ENCODE measurements at regions not wholly inside any gene's neighbourhood (a gene's known extent, or its start where the extent isn't known, plus 50 kb on each side); places are given as distances from the start of the nearest gene placed in this dataset.
"Not testable (repeated sequence)": the region's sequence is repeated elsewhere in the genome, so short reads cannot be mapped to it uniquely, and the experiment has no call there.

GRCh38 chr5:100641833-100642232 is 106.7 kb downstream of the FAM174A start:
- no peak for DNase-seq (ENCODE audit: low read depth in 2 of 2)

- DNase-seq (ENCODE audit: low read depth in 2 of 2) = peak in 1 of 2 donors; percentile 43
Measured at GRCh38 chr5:100643473-100643872, 108.3 kb downstream of the FAM174A start.

GRCh38 chr5:100644185-100644584 is 109.0 kb downstream of the FAM174A start:
- DNase-seq (ENCODE audit: low read depth in 2 of 2) = no peak

- DNase-seq (ENCODE audit: low read depth in 2 of 2) = no peak
Measured at GRCh38 chr5:100644776-100645175, 109.6 kb downstream of the FAM174A start.

- no peak for DNase-seq (ENCODE audit: low read depth in 2 of 2)
Measured at GRCh38 chr5:100646011-100646410, 110.8 kb downstream of the FAM174A start.

DNA sequence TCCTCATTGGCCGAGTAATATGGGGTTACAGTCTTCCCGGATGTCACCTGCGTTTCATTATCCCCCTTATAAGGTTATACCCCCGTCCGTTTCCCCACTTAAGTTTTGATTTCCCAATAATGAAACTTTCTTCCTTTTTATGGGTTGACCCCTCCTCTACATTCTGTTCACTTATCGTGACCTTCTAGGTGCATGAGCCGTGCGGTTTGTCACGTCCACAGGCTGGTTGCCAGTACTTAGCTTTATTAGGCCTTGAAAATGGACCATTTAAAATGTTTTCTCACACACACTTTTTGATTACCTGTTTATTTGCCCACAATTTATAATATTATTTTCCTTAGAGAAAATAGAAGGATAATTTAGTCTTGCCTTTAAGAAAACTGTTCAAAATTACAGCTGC is 111.5 kb downstream of the FAM174A start:
- no peak for DNase-seq (ENCODE audit: low read depth in 2 of 2)

- peak; percentile 5 to 19 for DNase-seq (ENCODE audit: low read depth in 2 of 2)
Measured at GRCh38 chr5:100647461-100648230, 112.5 kb downstream of the FAM174A start.

DNA sequence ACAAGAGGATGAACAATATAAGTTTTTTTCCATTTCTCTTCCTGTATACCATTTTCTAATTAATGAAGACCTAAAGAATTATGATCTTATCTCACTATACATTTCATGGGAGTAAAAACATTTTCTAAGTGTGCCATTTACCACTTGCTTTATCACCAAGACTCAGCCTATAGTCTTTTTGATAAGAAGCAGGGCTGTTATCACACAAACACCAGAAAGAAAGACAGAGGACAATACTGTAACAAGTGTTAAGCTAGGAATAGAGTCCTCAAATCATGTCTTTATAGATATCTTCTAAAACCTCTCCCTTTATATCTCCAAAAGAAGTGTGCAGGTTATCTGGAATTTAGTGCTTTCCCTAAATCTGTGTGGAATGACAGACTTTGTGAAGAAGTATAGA is 119.7 kb downstream of the FAM174A start:
- no peak for DNase-seq (ENCODE audit: low read depth in 2 of 2)

- not testable (repeated sequence) for DNase-seq (ENCODE audit: low read depth in 2 of 2)
Measured at GRCh38 chr5:100656771-100657170, 121.6 kb downstream of the FAM174A start.

DNA sequence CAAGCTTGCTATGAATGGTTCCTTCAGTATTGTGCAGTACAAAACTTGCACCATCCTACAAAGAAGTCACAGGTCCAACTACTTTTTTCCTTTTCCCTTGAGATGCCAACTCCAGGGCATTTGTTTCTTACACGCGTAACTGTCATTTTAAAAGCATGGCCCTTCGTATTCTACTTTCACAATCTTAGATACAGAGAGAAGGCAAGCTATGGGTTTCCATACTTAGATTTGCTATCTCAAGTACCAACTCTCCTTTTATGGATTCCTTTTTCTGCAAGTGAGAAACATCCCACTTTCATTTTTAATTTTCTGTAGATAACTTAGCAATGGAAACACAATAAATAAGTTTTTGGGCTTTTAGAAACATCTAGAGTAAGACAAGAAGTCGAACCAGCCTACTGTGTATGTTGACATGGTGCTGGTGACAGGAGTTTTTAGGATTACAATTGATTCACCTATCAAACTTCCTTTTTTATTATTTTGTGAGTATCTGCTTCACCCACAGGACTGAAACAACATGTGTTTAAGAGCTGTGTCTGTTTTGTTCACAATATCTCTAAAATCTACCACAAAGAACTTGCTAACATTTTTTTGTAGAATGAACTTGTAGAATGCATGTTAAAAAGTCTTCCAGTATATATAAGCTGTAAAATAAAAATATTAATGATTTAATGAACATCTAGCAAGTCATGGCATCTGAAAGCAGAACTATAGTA is 124.1 kb downstream of the FAM174A start:
- no peak for DNase-seq (ENCODE audit: low read depth in 2 of 2)

DNA sequence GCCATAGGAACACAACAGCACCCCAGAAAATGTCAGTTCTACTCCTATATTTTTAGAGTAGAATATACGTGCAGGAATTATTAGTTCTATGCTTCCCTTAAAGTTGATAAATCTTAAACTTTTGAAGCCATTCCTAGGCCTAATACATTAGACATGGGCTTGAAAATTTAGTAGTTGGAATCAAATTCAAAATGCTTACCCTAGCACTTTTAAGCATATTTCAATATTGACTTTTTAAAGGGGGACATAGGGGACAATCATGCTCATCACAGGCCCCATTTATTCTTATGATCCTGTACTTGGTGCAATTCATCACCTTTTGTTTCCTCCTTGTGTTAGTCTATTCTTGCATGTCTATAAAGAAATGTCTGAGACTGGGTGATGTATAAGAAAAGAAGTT is 129.0 kb downstream of the FAM174A start:
- no peak for DNase-seq (ENCODE audit: low read depth in 2 of 2)

DNA sequence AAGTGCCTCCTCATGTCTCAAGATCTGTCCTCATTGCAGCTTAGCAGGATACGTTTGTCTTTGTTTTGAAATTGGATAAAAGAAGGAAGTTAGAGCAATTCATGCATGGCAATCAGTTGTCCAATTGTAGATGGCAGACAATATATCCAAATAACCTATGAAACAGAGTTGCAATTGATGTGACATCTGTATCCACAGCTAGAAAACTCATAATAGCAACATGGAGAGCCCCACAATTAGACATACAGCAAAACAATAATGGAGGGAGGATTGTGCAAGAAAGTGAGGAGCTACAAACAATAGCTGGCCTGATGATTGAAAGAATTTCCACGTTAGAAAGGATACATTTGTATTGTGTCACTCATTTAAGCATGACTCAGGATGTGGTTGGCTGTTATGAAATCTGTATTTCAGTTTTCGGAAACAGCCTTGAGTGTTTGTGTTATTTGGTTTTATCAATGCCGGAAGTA is 132.0 kb downstream of the FAM174A start:
- DNase-seq (ENCODE audit: low read depth in 2 of 2) = peak; percentile 74 to 86

GRCh38 chr5:100668511-100668910 is 133.3 kb downstream of the FAM174A start:
- peak; percentile 12 to 60 for DNase-seq (ENCODE audit: low read depth in 2 of 2)

DNA sequence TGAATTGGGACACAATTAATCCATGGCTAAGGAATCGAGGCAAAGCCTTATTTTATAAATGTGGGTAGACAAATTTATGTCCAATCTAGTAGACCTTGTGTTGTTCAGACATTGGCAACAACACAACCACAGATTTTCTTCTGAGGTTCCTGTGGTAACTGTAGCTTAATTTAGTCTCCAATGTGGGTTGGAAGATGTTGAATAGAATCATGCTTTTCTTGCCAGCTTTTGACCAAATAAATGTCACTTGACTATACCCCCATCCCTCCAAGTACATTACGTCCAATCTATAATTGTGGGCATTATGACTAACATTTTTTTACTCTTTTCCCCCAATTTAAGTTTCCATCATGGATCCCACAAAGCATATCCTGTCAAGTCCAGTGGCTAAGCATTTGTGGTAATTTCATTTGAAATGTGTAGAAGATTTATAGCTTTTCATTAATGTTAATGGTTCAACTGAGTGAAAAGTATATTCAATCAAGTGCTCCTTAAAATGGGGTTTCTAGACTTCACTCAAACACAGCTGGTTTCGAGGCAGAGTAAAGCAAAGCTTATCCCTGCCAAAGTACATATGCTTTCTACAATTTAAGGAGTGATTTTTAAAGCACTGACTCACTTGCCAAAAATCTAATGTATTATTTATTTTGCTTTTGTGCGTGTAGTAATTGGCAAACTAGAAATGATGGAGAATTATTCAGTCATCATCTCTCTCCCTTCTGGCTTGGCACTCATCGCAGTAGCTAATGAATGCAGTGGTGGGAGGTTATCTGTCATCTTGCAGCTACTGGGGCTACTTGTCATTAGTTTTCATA is 141.8 kb downstream of the FAM174A start:
- DNase-seq (ENCODE audit: low read depth in 2 of 2) = no peak

DNA sequence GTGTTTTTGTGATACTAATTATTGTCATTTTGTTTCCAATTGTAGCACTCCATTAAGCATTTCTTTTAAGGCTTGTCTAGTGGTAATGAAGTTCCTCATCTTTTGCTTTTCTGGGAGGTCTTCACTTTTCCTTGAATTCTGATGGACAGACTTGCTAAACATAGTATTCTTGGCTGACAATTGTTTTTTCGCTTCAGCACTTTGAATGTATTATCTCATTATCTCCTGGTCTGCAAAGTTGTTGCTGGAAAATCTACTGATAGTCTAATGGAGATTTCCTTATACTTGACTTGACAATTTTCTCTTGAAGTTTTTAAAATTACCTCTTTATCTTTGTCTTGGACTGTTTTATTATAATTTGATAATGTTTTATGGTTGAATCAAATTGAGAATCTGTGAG is 147.5 kb downstream of the FAM174A start:
- no peak for DNase-seq (ENCODE audit: low read depth in 2 of 2)

- no peak for DNase-seq (ENCODE audit: low read depth in 2 of 2)
Measured at GRCh38 chr5:100683881-100684280, 148.7 kb downstream of the FAM174A start.

GRCh38 chr5:100685122-100685521 is 149.9 kb downstream of the FAM174A start:
- not testable (repeated sequence) for DNase-seq (ENCODE audit: low read depth in 2 of 2)

DNA sequence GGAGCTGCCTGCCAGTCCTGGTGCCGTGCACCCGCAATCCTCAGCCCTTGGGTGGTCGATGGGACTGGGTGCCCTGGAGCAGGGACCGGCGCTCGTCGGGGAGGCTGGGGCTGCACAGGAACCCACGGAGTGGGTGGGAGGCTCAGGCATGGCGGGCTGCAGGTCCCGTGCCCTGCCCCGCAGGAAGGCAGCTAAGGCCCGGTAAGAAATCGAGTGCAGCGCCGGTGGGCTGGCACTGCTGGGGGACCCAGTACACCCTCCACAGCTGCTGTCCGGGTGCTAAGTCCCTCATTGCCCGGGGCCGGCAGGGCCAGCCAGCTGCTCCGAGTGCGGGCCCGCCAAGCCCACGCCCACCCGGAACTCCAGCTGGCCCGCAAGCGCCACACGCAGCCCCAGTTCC is 153.7 kb downstream of the FAM174A start:
- not testable (repeated sequence) for DNase-seq (ENCODE audit: low read depth in 2 of 2)

DNA sequence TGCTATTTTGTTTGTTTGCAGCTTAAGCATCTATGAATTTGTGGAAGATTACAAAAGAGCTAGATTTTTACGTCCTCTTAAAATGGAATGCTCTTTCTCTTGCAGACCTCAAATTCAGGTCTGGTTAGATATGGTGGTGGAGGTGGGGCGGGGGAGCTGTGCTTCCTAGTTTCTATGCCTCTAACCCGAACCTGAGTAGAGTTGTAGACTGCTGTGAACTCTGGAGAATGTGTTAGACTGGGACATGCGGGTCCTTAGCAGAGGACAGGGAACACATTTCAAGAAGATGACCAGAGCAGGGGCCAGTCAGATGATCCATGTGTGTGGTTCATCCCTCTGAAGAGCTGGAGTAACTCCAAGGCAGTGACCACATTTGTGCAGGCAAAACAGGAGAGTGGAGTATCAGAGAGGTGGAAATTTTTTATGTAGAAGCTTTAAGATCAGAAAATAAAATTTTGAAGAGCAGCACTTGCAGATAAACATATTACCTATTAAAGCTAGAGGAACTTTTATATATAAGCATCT is 154.9 kb downstream of the FAM174A start:
- no peak for DNase-seq (ENCODE audit: low read depth in 2 of 2)

DNA sequence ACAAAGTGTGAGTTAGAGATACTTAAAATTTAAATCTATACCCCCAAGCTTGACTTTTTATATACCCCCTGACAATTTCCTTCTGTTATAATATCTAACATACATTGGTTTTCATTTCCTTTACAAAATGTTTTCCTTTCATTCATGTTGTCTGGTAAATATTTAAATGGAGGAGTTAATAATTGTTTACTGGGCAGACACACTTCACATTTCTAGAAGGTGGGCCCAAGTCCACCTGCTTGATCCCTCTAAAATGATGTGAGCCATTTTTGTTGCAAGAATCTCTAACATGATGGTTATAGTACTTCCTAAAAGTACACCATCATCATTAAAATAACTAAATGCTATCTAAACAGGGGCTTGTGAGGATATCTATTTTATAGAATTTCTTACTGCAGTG is 155.9 kb downstream of the FAM174A start:
- no peak for DNase-seq (ENCODE audit: low read depth in 2 of 2)

DNA sequence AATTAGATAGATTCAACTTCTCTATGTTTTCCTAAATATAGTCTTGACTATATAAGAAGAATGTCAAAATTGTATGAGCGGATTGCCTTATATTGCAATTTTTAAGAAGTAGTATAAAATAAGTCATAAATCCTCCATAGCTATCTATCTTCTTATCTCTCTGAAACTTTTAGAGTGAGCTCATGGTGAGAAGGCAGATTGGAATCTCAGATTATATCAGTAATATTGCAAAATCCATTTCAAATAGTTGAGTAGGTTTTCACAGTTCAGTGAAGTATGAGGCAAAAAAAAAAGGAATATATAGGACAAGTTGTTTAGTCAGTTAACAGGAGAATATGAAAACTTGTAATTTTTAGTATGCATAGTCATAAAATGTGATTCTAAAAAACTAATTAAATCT is 156.4 kb downstream of the FAM174A start:
- no peak for DNase-seq (ENCODE audit: low read depth in 2 of 2)

DNA sequence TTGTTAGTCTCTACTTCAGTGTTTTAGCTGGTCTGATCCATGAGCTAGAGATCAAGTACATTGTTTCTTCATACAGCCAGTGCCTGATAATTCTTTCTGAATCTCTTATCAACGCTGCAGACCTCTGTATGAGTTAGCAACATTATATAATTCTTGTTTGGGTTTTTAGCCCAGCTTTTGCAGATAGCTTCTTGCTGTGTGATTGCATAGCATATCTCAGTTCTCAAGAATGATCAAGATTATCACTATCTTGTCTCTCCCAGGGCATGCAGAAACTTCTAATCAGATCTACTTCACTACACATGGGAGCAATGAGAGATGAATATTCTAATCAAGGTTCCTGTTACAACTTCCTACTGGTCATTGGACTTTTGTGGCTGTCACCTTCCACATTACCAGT is 158.3 kb downstream of the FAM174A start:
- no peak for DNase-seq (ENCODE audit: low read depth in 2 of 2)

All from lung microvascular endothelial cell (primary cell).